HUES6 (cell line): ENCODE measurements at regions not wholly inside any gene's neighbourhood (a gene's known extent, or its start where the extent isn't known, plus 50 kb on each side); places are given as distances from the start of the nearest gene placed in this dataset.
"Not testable (repeated sequence)": the region's sequence is repeated elsewhere in the genome, so short reads cannot be mapped to it uniquely, and the experiment has no call there.

Source experiments
- H3K27ac ChIP-seq: 2 replicates; pipeline ENCODE4 v1.7.0; 2013; ENCODE audit warnings: low read depth, mild to moderate bottlenecking, low read length, inconsistent platforms
- H3K27me3 ChIP-seq: 2 replicates; pipeline ENCODE4 v1.6.1; 2013; ENCODE audit warnings: low read length; ENCODE audit not compliant: control insufficient read depth, insufficient read depth
- H3K36me3 ChIP-seq: 2 replicates; pipeline ENCODE4 v1.6.1; 2013; ENCODE audit warnings: low read length; ENCODE audit not compliant: control insufficient read depth, insufficient read depth
- H3K4me1 ChIP-seq: 2 replicates; pipeline ENCODE4 v1.6.1; 2013; ENCODE audit warnings: low read length; ENCODE audit not compliant: control insufficient read depth, insufficient read depth
- H3K4me3 ChIP-seq: 2 replicates; pipeline ENCODE4 v1.5.1; 2013; ENCODE audit warnings: low read depth, low read length
- H3K9ac ChIP-seq: one replicate; pipeline ENCODE4 v1.6.1; 2013; ENCODE audit warnings: mild to moderate bottlenecking, low read length
- H3K9me3 ChIP-seq: 2 replicates; pipeline ENCODE4 v1.6.1; 2013; ENCODE audit warnings: low read depth, low read length; ENCODE audit not compliant: control insufficient read depth, insufficient read depth

DNA sequence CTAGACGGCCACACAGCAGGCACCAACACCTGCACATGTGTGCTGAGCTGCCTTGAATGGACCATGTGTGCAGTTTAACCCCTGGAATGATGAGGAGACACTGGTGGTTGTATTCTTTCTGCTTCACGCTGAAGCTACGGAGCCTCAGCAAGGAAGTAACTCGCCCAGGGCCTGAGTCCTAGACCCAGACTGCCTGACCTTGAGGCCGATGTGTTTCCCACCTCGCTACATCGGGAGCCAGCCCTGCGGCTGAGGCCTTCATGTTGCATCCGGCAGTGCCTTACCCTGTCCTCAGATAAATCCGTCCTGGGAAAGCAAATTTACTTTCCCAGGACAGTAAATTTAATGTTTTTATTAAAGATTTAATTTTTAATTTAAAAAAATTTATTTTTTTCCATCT, 110.0 kb upstream of the MTHFD1L start:
- Histone ChIP-seq H3K9me3 (no peaks in the 10 kb centered on the region), H3K27me3 (peaks cover 11% of the 10 kb centered on the region), H3K27ac (no peak overlapping the region), H3K9ac (no peak overlapping the region), H3K4me1 (peaks cover 10% of the 10 kb centered on the region), H3K36me3 (no peaks in the 10 kb centered on the region), H3K4me3 (no peak overlapping the region)

DNA sequence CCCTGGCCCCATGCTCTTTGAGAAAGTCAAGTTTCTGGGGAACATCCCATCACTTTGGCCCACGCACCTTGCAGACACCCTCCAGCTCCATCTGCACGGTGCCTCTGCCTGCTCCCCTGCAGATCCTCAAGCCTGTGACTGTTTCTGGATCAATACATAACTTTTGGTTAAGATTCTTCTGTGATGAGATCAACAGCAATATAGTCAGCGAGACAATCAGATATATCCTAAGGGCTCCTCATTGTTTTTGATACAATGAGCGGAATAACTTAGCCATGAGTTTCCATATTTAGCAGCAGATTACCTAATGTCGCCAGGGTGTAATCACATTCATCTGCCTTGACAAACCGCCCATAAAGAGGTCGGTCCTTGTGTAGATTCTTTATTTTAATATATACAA, 109.3 kb upstream of the MTHFD1L start:
- peaks cover 11% of the 10 kb centered on the region for H3K27me3 ChIP-seq
- no peak overlapping the region for H3K27ac ChIP-seq
- no peaks in the 10 kb centered on the region for H3K36me3 ChIP-seq
- H3K4me3 ChIP-seq, result no peak overlapping the region
- peaks cover 10% of the 10 kb centered on the region for H3K4me1 ChIP-seq
- no peaks in the 10 kb centered on the region for H3K9me3 ChIP-seq
- no peak overlapping the region for H3K9ac ChIP-seq

GRCh38 chr6:150757807-150758206, 107.7 kb upstream of the MTHFD1L start:
- not testable (repeated sequence) for H3K9me3 ChIP-seq, H3K36me3 ChIP-seq, H3K4me3 ChIP-seq, H3K9ac ChIP-seq, H3K27ac ChIP-seq, H3K27me3 ChIP-seq
- peaks cover 10% of the 10 kb centered on the region for H3K4me1 ChIP-seq

DNA sequence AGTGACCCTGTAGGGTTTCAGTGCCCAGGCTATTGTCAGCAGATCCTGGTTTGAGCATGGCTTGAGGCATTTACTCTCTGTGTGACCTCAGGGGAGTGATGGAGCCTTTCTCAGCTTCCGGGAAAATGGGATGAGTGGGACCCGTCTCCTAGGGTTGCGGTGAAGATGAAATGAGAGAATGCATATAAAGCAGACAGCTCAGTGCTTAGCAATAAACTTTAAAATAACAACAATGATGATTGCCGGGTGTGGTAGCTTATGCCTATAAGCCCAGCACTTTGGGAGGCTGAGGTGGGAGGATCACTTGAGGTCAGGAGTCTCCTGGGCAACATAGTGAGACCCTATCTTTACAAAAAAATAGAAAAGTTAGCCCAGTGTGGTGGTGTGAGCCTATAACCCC, 106.0 kb upstream of the MTHFD1L start:
- no peaks in the 10 kb centered on the region for H3K36me3 ChIP-seq
- 0 out of 2 replicates have a peak, but pooled peaks cover 1% of the 10 kb centered on the region for H3K4me1 ChIP-seq
- no peaks in the 10 kb centered on the region for H3K9me3 ChIP-seq
- H3K27ac ChIP-seq, result no peak overlapping the region
- H3K4me3 ChIP-seq, result no peak overlapping the region
- 0 out of 2 replicates have a peak, but pooled peaks cover 3% of the 10 kb centered on the region for H3K27me3 ChIP-seq
- no peak overlapping the region for H3K9ac ChIP-seq

DNA sequence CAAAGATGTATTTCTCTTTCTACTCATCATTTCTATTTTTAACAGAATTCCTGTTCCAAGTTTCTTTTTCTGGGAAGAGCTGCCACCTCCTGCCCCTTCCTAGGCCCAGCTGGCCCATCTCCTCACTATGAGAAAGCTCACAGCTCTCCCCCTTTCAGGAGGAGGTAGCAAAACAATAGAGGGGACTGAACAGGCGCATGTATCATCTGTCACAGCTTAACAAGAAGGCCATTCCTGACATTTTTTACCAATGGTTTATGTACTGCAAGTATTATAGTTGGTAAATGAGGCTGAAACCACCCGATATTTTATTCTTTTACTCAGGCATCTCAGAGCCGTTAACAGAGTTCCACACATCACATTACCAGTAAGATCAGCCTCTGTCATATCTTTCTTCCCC, 103.7 kb upstream of the MTHFD1L start:
- Histone ChIP-seq H3K27ac (no peak overlapping the region), H3K9ac (no peak overlapping the region), H3K4me3 (no peak overlapping the region), H3K27me3 (no peaks in the 10 kb centered on the region), H3K9me3 (no peaks in the 10 kb centered on the region), H3K4me1 (peaks cover 12% of the 10 kb centered on the region; the same call in 1 of the 2 replicates), H3K36me3 (no peaks in the 10 kb centered on the region)

- Histone ChIP-seq H3K27ac (no peak overlapping the region), H3K9ac (no peak overlapping the region), H3K4me3 (no peak overlapping the region), H3K36me3 (no peaks in the 10 kb centered on the region), H3K27me3 (no peaks in the 10 kb centered on the region), H3K9me3 (no peaks in the 10 kb centered on the region), H3K4me1 (peaks cover 22% of the 10 kb centered on the region)
These were observed 101.0 kb upstream of the MTHFD1L start for GRCh38 chr6:150764334-150765066.

GRCh38 chr6:150765067-150765764, 100.3 kb upstream of the MTHFD1L start:
- Histone ChIP-seq H3K36me3 (no peaks in the 10 kb centered on the region), H3K4me3 (no peak overlapping the region), H3K9ac (no peak overlapping the region), H3K9me3 (no peaks in the 10 kb centered on the region), H3K27ac (no peak overlapping the region), H3K27me3 (no peaks in the 10 kb centered on the region), H3K4me1 (peaks cover 22% of the 10 kb centered on the region)

GRCh38 chr6:150766201-150766997, 99.1 kb upstream of the MTHFD1L start:
- H3K9ac ChIP-seq, result no peak overlapping the region
- no peaks in the 10 kb centered on the region for H3K36me3 ChIP-seq
- H3K27me3 ChIP-seq, result no peaks in the 10 kb centered on the region
- H3K4me1 ChIP-seq, result peaks cover 22% of the 10 kb centered on the region
- no peak overlapping the region for H3K27ac ChIP-seq
- H3K9me3 ChIP-seq, result no peaks in the 10 kb centered on the region
- no peak overlapping the region for H3K4me3 ChIP-seq

- no peaks in the 10 kb centered on the region for H3K9me3 ChIP-seq
- H3K27ac ChIP-seq, result no peak overlapping the region
- H3K4me3 ChIP-seq, result no peak overlapping the region
- H3K27me3 ChIP-seq, result no peaks in the 10 kb centered on the region
- peaks cover 22% of the 10 kb centered on the region for H3K4me1 ChIP-seq
- H3K36me3 ChIP-seq, result no peaks in the 10 kb centered on the region
- H3K9ac ChIP-seq, result no peak overlapping the region
These were observed 98.3 kb upstream of the MTHFD1L start for GRCh38 chr6:150767161-150767560.

DNA sequence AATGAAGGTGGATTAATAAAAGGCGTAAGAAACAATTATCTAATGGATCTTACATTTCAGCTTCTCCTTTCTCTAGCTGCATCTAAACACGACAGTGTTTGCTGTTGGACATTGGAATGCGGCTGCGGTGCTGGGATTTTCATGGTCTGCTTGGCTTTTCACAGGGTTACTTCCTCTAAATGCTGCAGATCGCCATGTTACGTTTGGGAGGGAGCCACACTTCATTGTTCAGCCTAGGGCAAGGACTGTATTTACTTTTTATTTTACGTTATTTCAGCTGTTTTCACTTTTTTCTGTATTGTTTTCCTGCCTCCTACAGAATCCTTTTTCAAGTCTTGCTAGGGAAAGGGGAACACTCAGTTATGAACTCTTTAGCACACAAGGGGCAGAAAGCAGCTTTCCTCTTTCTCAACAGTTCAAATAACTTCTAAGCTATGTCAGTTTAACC, 97.9 kb upstream of the MTHFD1L start:
- Histone ChIP-seq H3K9ac (no peak overlapping the region), H3K36me3 (no peaks in the 10 kb centered on the region), H3K4me3 (no peak overlapping the region), H3K27me3 (no peaks in the 10 kb centered on the region), H3K4me1 (peaks cover 22% of the 10 kb centered on the region), H3K27ac (no peak overlapping the region), H3K9me3 (no peaks in the 10 kb centered on the region)

- Histone ChIP-seq H3K36me3 (no peaks in the 10 kb centered on the region), H3K4me3 (no peak overlapping the region), H3K9ac (no peak overlapping the region), H3K4me1 (peaks cover 16% of the 10 kb centered on the region), H3K9me3 (peaks cover 9% of the 10 kb centered on the region), H3K27ac (no peak overlapping the region), H3K27me3 (no peaks in the 10 kb centered on the region)
These were observed 94.9 kb upstream of the MTHFD1L start for GRCh38 chr6:150770637-150771036.
